ENCODE measurements at regions not wholly inside any gene's neighbourhood (a gene's known extent, or its start where the extent isn't known, plus 50 kb on each side); places are given as distances from the start of the nearest gene placed in this dataset.

- H3K4me1 ChIP-seq (ENCODE audit: insufficient read depth, low read length), result no peaks in the 10 kb centered on the region
Observed at GRCh38 chr21:24175106-24175505, 1432.2 kb downstream of the MRPL39 start.

GRCh38 chr21:24171736-24172135, 1435.5 kb downstream of the MRPL39 start:
- no peak overlapping the region for H2AFZ ChIP-seq (ENCODE audit: low read length)
- TF ChIP-seq CTCF (IDR thresholded peaks at IDR 0.05; ENCODE audit: extremely low read depth, low read depth, low read length), result no peak
- no peaks in the 10 kb centered on the region for H3K27me3 ChIP-seq (ENCODE audit: insufficient read depth, low read length)
- DNase-seq (ENCODE audit: insufficient read length, low spot score, missing footprints), result no peak
- H3K27ac ChIP-seq (ENCODE audit: low read depth, low read length), result no peak overlapping the region
- no peaks in the 10 kb centered on the region for H3K36me3 ChIP-seq (ENCODE audit: insufficient read depth, low read length)
- no peaks in the 10 kb centered on the region for H3K4me1 ChIP-seq (ENCODE audit: insufficient read depth, low read length)
- no peak overlapping the region for H3K4me2 ChIP-seq (ENCODE audit: insufficient read depth, low read length)
- no peak overlapping the region for H3K4me3 ChIP-seq (ENCODE audit: insufficient read depth, low read length)
- H3K79me2 ChIP-seq (ENCODE audit: insufficient read depth, low read length), result no peaks in the 10 kb centered on the region
- H4K20me1 ChIP-seq (ENCODE audit: insufficient read depth, low read length), result no peaks in the 10 kb centered on the region
- peaks cover 8% of the 10 kb centered on the region for H3K9me3 ChIP-seq (ENCODE audit: low read depth, low read length)

More at GRCh38 chr21:24175106-24175505, 1432.2 kb downstream of the MRPL39 start:
- Histone ChIP-seq H2AFZ (ENCODE audit: low read length) (no peak overlapping the region), H3K79me2 (ENCODE audit: insufficient read depth, low read length) (no peaks in the 10 kb centered on the region), H3K36me3 (ENCODE audit: insufficient read depth, low read length) (no peaks in the 10 kb centered on the region), H3K4me2 (ENCODE audit: insufficient read depth, low read length) (no peak overlapping the region), H3K9me3 (ENCODE audit: low read depth, low read length) (peaks cover 5% of the 10 kb centered on the region), H3K27me3 (ENCODE audit: insufficient read depth, low read length) (no peaks in the 10 kb centered on the region), H3K4me3 (ENCODE audit: insufficient read depth, low read length) (no peak overlapping the region), H4K20me1 (ENCODE audit: insufficient read depth, low read length) (no peaks in the 10 kb centered on the region), H3K27ac (ENCODE audit: low read depth, low read length) (no peak overlapping the region)
- TF ChIP-seq CTCF (IDR thresholded peaks at IDR 0.05; ENCODE audit: extremely low read depth, low read depth, low read length), result no peak
- no peak for DNase-seq (ENCODE audit: insufficient read length, low spot score, missing footprints)

- Histone ChIP-seq H4K20me1 (ENCODE audit: insufficient read depth, low read length) (no peaks in the 10 kb centered on the region), H2AFZ (ENCODE audit: low read length) (no peak overlapping the region), H3K4me2 (ENCODE audit: insufficient read depth, low read length) (no peak overlapping the region), H3K79me2 (ENCODE audit: insufficient read depth, low read length) (no peaks in the 10 kb centered on the region), H3K27me3 (ENCODE audit: insufficient read depth, low read length) (no peaks in the 10 kb centered on the region), H3K4me1 (ENCODE audit: insufficient read depth, low read length) (no peaks in the 10 kb centered on the region), H3K36me3 (ENCODE audit: insufficient read depth, low read length) (no peaks in the 10 kb centered on the region), H3K27ac (ENCODE audit: low read depth, low read length) (no peak overlapping the region), H3K9me3 (ENCODE audit: low read depth, low read length) (peaks cover 2% of the 10 kb centered on the region), H3K4me3 (ENCODE audit: insufficient read depth, low read length) (no peak overlapping the region)
- TF ChIP-seq CTCF (IDR thresholded peaks at IDR 0.05; ENCODE audit: extremely low read depth, low read depth, low read length), result no peak
- DNase-seq (ENCODE audit: insufficient read length, low spot score, missing footprints), result no peak
Observed at GRCh38 chr21:24163539-24163938, 1443.7 kb downstream of the MRPL39 start.

GRCh38 chr21:24160528-24160927, 1446.8 kb downstream of the MRPL39 start:
- no peak for DNase-seq (ENCODE audit: insufficient read length, low spot score, missing footprints)
- Histone ChIP-seq H3K4me3 (ENCODE audit: insufficient read depth, low read length) (no peak overlapping the region), H3K36me3 (ENCODE audit: insufficient read depth, low read length) (no peaks in the 10 kb centered on the region), H3K27me3 (ENCODE audit: insufficient read depth, low read length) (no peaks in the 10 kb centered on the region), H3K79me2 (ENCODE audit: insufficient read depth, low read length) (no peaks in the 10 kb centered on the region), H3K4me1 (ENCODE audit: insufficient read depth, low read length) (no peaks in the 10 kb centered on the region), H3K27ac (ENCODE audit: low read depth, low read length) (no peak overlapping the region), H3K9me3 (ENCODE audit: low read depth, low read length) (peaks cover under 1% of the 10 kb centered on the region), H3K4me2 (ENCODE audit: insufficient read depth, low read length) (no peak overlapping the region), H4K20me1 (ENCODE audit: insufficient read depth, low read length) (no peaks in the 10 kb centered on the region), H2AFZ (ENCODE audit: low read length) (no peak overlapping the region)
- TF ChIP-seq CTCF (IDR thresholded peaks at IDR 0.05; ENCODE audit: extremely low read depth, low read depth, low read length), result no peak
